ENCODE measurements at regions not wholly inside any gene's neighbourhood (a gene's known extent, or its start where the extent isn't known, plus 50 kb on each side); places are given as distances from the start of the nearest gene placed in this dataset.

DNA sequence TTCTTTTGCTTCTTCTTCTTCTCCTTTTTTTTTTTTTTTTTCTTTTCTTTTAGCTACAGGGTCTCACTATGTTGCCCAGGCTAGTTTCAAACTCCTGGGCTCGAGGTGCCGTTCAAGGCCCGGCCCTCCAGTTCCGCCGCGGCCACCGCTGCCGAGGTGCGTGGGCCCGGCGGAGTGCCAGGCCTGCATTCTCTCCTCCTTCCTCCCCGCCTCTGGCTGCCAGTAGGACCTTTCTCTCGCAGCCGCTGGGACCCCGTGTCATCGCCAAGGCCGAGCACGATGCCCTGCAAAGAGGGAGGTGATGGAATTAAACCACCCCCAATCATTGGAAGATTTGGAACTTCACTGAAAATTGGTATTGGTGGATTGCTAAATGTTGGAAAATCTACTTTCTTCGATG lies 195.8 kb downstream of the CDRT15L2 start:
- Histone ChIP-seq H2BK120ac (ENCODE audit: low read depth, low read length, poor library complexity, severe bottlenecking) (no peak overlapping the region), H3K23ac (ENCODE audit: insufficient read length, low read depth, low read length) (no peak overlapping the region), H3K4me1 (ENCODE audit: insufficient read depth, low read length) (no peaks in the 10 kb centered on the region), H2BK12ac (ENCODE audit: insufficient read length, low read depth, low read length) (no peak overlapping the region), H3K79me2 (ENCODE audit: insufficient read depth, low read length) (no peaks in the 10 kb centered on the region), H3K4ac (ENCODE audit: low read depth, low read length) (no peak overlapping the region), H3K27me3 (ENCODE audit: insufficient read depth, low read length) (no peaks in the 10 kb centered on the region), H2AK5ac (ENCODE audit: insufficient read length, low read length) (no peak overlapping the region), H3T11ph (ENCODE audit: low read length) (no peak overlapping the region), H2BK5ac (ENCODE audit: insufficient read length, low read length) (no peak overlapping the region), H2BK15ac (ENCODE audit: low read depth, low read length) (no peak overlapping the region), H4K20me1 (ENCODE audit: control insufficient read depth, insufficient read depth, insufficient read length) (no peaks in the 10 kb centered on the region), H3K56ac (ENCODE audit: insufficient read length, low read depth, low read length) (no peak overlapping the region), H3K4me2 (ENCODE audit: insufficient read depth, insufficient read length, low read length) (no peak overlapping the region), H3K9me3 (ENCODE audit: control insufficient read depth, low read depth, low read length) (no peaks in the 10 kb centered on the region), H2BK20ac (ENCODE audit: low read depth, low read length, poor library complexity, severe bottlenecking) (no peak overlapping the region), H3K23me2 (ENCODE audit: insufficient read length, low read depth, low read length, poor library complexity, severe bottlenecking) (no peaks in the 10 kb centered on the region), H3K79me1 (ENCODE audit: insufficient read depth, low read depth, low read length, poor library complexity, severe bottlenecking) (no peaks in the 10 kb centered on the region), H4K8ac (replicated peaks; ENCODE audit: insufficient read length, low read depth, low read length) (no peak overlapping the region), H3K27ac (ENCODE audit: insufficient read length, low read depth, low read length) (no peak overlapping the region), H3K9ac (ENCODE audit: extremely low read depth, insufficient read length, low read length) (no peak overlapping the region), H3K18ac (ENCODE audit: insufficient read length, low read depth, low read length) (no peak overlapping the region), H2AFZ (ENCODE audit: low read length) (no peak overlapping the region), H4K5ac (ENCODE audit: insufficient read length, low read depth, low read length) (no peak overlapping the region), H4K91ac (ENCODE audit: insufficient read length, low read depth, low read length) (no peak overlapping the region), H3K14ac (ENCODE audit: insufficient read depth, low read length) (no peak overlapping the region)
- Mint-ChIP-seq H3K9me3 (no peaks in the 10 kb centered on the region), H3K27me3 (ENCODE audit: low read depth) (no peaks in the 10 kb centered on the region), H3K27ac (no peak overlapping the region), H3K36me3 (ENCODE audit: insufficient read depth in 1 of 3, low read depth in 3 of 3) (no peaks in the 10 kb centered on the region), H3K4me3 (no peak overlapping the region), H3K4me1 (no peaks in the 10 kb centered on the region)
- DNase-seq = no peak
- TF ChIP-seq, protein P1, sequence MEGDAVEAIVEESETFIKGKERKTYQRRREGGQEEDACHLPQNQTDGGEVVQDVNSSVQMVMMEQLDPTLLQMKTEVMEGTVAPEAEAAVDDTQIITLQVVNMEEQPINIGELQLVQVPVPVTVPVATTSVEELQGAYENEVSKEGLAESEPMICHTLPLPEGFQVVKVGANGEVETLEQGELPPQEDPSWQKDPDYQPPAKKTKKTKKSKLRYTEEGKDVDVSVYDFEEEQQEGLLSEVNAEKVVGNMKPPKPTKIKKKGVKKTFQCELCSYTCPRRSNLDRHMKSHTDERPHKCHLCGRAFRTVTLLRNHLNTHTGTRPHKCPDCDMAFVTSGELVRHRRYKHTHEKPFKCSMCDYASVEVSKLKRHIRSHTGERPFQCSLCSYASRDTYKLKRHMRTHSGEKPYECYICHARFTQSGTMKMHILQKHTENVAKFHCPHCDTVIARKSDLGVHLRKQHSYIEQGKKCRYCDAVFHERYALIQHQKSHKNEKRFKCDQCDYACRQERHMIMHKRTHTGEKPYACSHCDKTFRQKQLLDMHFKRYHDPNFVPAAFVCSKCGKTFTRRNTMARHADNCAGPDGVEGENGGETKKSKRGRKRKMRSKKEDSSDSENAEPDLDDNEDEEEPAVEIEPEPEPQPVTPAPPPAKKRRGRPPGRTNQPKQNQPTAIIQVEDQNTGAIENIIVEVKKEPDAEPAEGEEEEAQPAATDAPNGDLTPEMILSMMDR (conservative IDR thresholded peaks at IDR 0.05) = no peak
- no CpG with 5 or more reads among the region's 19 CpGs for WGBS (ENCODE audit: extremely low coverage, insufficient read length, low lambda C conversion rate)

Data from H9 (cell line).